Activated CD4-positive, alpha-beta memory T cell treated with anti-CD3 and anti-CD28 coated beads for 36 hours (primary cell): ENCODE measurements at regions not wholly inside any gene's neighbourhood (a gene's known extent, or its start where the extent isn't known, plus 50 kb on each side); places are given as distances from the start of the nearest gene placed in this dataset.

Experiments
- CTCF ChIA-PET: fragments of 350-600 bp; sonication (Branson Sonifier 250); formaldehyde crosslinking; loops from one replicate; lab custom pipeline; 2021; ENCODE audit warnings: antibody characterized with exemption, inconsistent platforms; lab: Charles Lee
- POLR2A ChIA-PET: fragments of 350-600 bp; sonication (Branson Sonifier 250); formaldehyde crosslinking; loops from one replicate; lab custom pipeline; 2021; ENCODE audit warnings: antibody characterized with exemption; lab: Charles Lee
- DNase-seq: peaks from one replicate; pipeline ENCODE4 v3.0.0-alpha.2; 2020
- H3K27ac Mint-ChIP-seq: one replicate; pipeline ENCODE4 v1.8.0; 2021; ENCODE audit warnings: mixed read lengths
- H3K27me3 Mint-ChIP-seq: one replicate; pipeline ENCODE4 v1.8.0; 2021; ENCODE audit warnings: mixed read lengths
- H3K36me3 Mint-ChIP-seq: one replicate; pipeline ENCODE4 v1.8.0; 2021; ENCODE audit warnings: mixed read lengths
- H3K4me1 Mint-ChIP-seq: one replicate; pipeline ENCODE4 v1.8.0; 2021; ENCODE audit warnings: low read depth, mixed read lengths
- H3K4me3 Mint-ChIP-seq: one replicate; pipeline ENCODE4 v1.8.0; 2021; ENCODE audit warnings: mild to moderate bottlenecking, mixed read lengths
- H3K9me3 Mint-ChIP-seq: one replicate; pipeline ENCODE4 v1.8.0; 2021; ENCODE audit warnings: mixed read lengths
- intact Hi-C: fragments of 100-400 bp; cut with micrococcal nuclease; formaldehyde crosslinking; loops from one replicate; pipeline ENCODE4 v1.15.1; 2023

- Mint-ChIP-seq H3K27me3 (no peaks in the 10 kb centered on the region), H3K27ac (no peak overlapping the region)
- CTCF ChIA-PET = no interaction called here
Observed at GRCh38 chr17:72527789-72528188, 407.0 kb downstream of the SOX9 start.

GRCh38 chr17:72528683-72529082, 407.9 kb downstream of the SOX9 start:
- H3K27me3 Mint-ChIP-seq = no peaks in the 10 kb centered on the region
- CTCF ChIA-PET = no interaction called here
- H3K4me3 Mint-ChIP-seq = no peak overlapping the region
- intact Hi-C loops = no loop called here
- no peak for DNase-seq
- H3K9me3 Mint-ChIP-seq = no peaks in the 10 kb centered on the region
- POLR2A ChIA-PET = no interaction called here
- H3K27ac Mint-ChIP-seq = no peak overlapping the region
- H3K4me1 Mint-ChIP-seq = no peaks in the 10 kb centered on the region
- H3K36me3 Mint-ChIP-seq = no peaks in the 10 kb centered on the region

More at GRCh38 chr17:72527789-72528188, 407.0 kb downstream of the SOX9 start:
- no peak for DNase-seq
- Mint-ChIP-seq H3K4me1 (no peaks in the 10 kb centered on the region), H3K36me3 (no peaks in the 10 kb centered on the region), H3K4me3 (no peak overlapping the region), H3K9me3 (no peaks in the 10 kb centered on the region)
- intact Hi-C loops = no loop called here
- POLR2A ChIA-PET = no interaction called here

- no peaks in the 10 kb centered on the region for H3K36me3 Mint-ChIP-seq
- ChIA-PET POLR2A (no interaction called here), CTCF (no interaction called here)
- intact Hi-C loops = no loop called here
- H3K9me3 Mint-ChIP-seq = peaks cover 3% of the 10 kb centered on the region
- DNase-seq = no peak
- H3K4me1 Mint-ChIP-seq = no peaks in the 10 kb centered on the region
- no peak overlapping the region for H3K4me3 Mint-ChIP-seq
- no peak overlapping the region for H3K27ac Mint-ChIP-seq
- H3K27me3 Mint-ChIP-seq = no peaks in the 10 kb centered on the region
Observed at GRCh38 chr17:72529386-72529785, 408.6 kb downstream of the SOX9 start.

- peaks cover 7% of the 10 kb centered on the region for H3K9me3 Mint-ChIP-seq
- CTCF ChIA-PET = no interaction called here
- POLR2A ChIA-PET = no interaction called here
- no peak for DNase-seq
- no peaks in the 10 kb centered on the region for H3K4me1 Mint-ChIP-seq
- no peak overlapping the region for H3K27ac Mint-ChIP-seq
- H3K4me3 Mint-ChIP-seq = no peak overlapping the region
- no peaks in the 10 kb centered on the region for H3K36me3 Mint-ChIP-seq
- intact Hi-C loops = no loop called here
- no peaks in the 10 kb centered on the region for H3K27me3 Mint-ChIP-seq
Observed at GRCh38 chr17:72530454-72530853, 409.6 kb downstream of the SOX9 start.

GRCh38 chr17:72531729-72532128, 410.9 kb downstream of the SOX9 start:
- intact Hi-C loops = no loop called here
- H3K27me3 Mint-ChIP-seq = no peaks in the 10 kb centered on the region
- H3K9me3 Mint-ChIP-seq = peaks cover 7% of the 10 kb centered on the region
- no peak overlapping the region for H3K4me3 Mint-ChIP-seq
- H3K27ac Mint-ChIP-seq = no peak overlapping the region
- ChIA-PET CTCF (no interaction called here), POLR2A (no interaction called here)
- no peaks in the 10 kb centered on the region for H3K36me3 Mint-ChIP-seq
- no peak for DNase-seq
- no peaks in the 10 kb centered on the region for H3K4me1 Mint-ChIP-seq

- Mint-ChIP-seq H3K36me3 (no peaks in the 10 kb centered on the region), H3K4me1 (no peaks in the 10 kb centered on the region), H3K27me3 (peaks cover under 1% of the 10 kb centered on the region), H3K27ac (no peak overlapping the region), H3K9me3 (peaks cover 7% of the 10 kb centered on the region), H3K4me3 (no peak overlapping the region)
- no peak for DNase-seq
- POLR2A ChIA-PET = no interaction called here
- CTCF ChIA-PET = no interaction called here
- intact Hi-C loops = no loop called here
Observed at GRCh38 chr17:72534265-72534664, 413.4 kb downstream of the SOX9 start.

- Mint-ChIP-seq H3K27me3 (peaks cover 3% of the 10 kb centered on the region), H3K9me3 (peaks cover 7% of the 10 kb centered on the region), H3K27ac (no peak overlapping the region), H3K36me3 (no peaks in the 10 kb centered on the region), H3K4me1 (no peaks in the 10 kb centered on the region), H3K4me3 (no peak overlapping the region)
- POLR2A ChIA-PET = no interaction called here
- CTCF ChIA-PET = interaction anchor here (2.1 kb wide), 1 partner anchor 22 kb away, joined by 5 read pairs; no protein-coding TSS in a partner anchor
- intact Hi-C loops = no loop called here
- no peak for DNase-seq
Observed at GRCh38 chr17:72534776-72535175, 414.0 kb downstream of the SOX9 start.

- ChIA-PET POLR2A (no interaction called here), CTCF (interaction anchor here (2.1 kb wide), 1 partner anchor 22 kb away, joined by 5 read pairs; no protein-coding TSS in a partner anchor)
- Mint-ChIP-seq H3K27ac (no peak overlapping the region), H3K4me3 (no peak overlapping the region), H3K9me3 (peaks cover 7% of the 10 kb centered on the region), H3K4me1 (peaks cover 2% of the 10 kb centered on the region), H3K27me3 (peaks cover 5% of the 10 kb centered on the region), H3K36me3 (no peaks in the 10 kb centered on the region)
- intact Hi-C loops = no loop called here
- no peak for DNase-seq
Observed at GRCh38 chr17:72535346-72535745, 414.5 kb downstream of the SOX9 start.

- peaks cover 6% of the 10 kb centered on the region for H3K27me3 Mint-ChIP-seq
- DNase-seq = no peak
- POLR2A ChIA-PET = no interaction called here
- intact Hi-C loops = no loop called here
- no peak overlapping the region for H3K27ac Mint-ChIP-seq
- H3K9me3 Mint-ChIP-seq = peaks cover 7% of the 10 kb centered on the region
- peaks cover 2% of the 10 kb centered on the region for H3K4me1 Mint-ChIP-seq
- no peak overlapping the region for H3K4me3 Mint-ChIP-seq
- CTCF ChIA-PET = interaction anchor here (2.1 kb wide), 1 partner anchor 21 kb away, joined by 5 read pairs; no protein-coding TSS in a partner anchor
- no peaks in the 10 kb centered on the region for H3K36me3 Mint-ChIP-seq
Observed at GRCh38 chr17:72535779-72536178, 415.0 kb downstream of the SOX9 start.

GRCh38 chr17:72536788-72537187, 416.0 kb downstream of the SOX9 start:
- Mint-ChIP-seq H3K36me3 (no peaks in the 10 kb centered on the region), H3K27ac (no peak overlapping the region), H3K9me3 (peaks cover 9% of the 10 kb centered on the region), H3K4me3 (no peak overlapping the region), H3K4me1 (peaks cover 2% of the 10 kb centered on the region), H3K27me3 (peaks cover 12% of the 10 kb centered on the region)
- ChIA-PET CTCF (interaction anchor here (2.1 kb wide), 1 partner anchor 20 kb away, joined by 5 read pairs; no protein-coding TSS in a partner anchor), POLR2A (no interaction called here)
- DNase-seq = no peak
- intact Hi-C loops = no loop called here

- peaks cover 2% of the 10 kb centered on the region for H3K4me1 Mint-ChIP-seq
- H3K9me3 Mint-ChIP-seq = peaks cover 9% of the 10 kb centered on the region
- POLR2A ChIA-PET = no interaction called here
- no peak overlapping the region for H3K27ac Mint-ChIP-seq
- no peak overlapping the region for H3K4me3 Mint-ChIP-seq
- intact Hi-C loops = no loop called here
- no peak for DNase-seq
- no peaks in the 10 kb centered on the region for H3K36me3 Mint-ChIP-seq
- H3K27me3 Mint-ChIP-seq = peaks cover 19% of the 10 kb centered on the region
- CTCF ChIA-PET = interaction anchor here (0.6 to 1.5 kb wide), 4 partner anchors 12 to 1966 kb away, joined by 3 to 4 read pairs (median 4); no protein-coding TSS in a partner anchor
Observed at GRCh38 chr17:72538443-72538842, 417.6 kb downstream of the SOX9 start.

GRCh38 chr17:72538901-72539352, 418.1 kb downstream of the SOX9 start:
- DNase-seq = no peak
- intact Hi-C loops = no loop called here
- Mint-ChIP-seq H3K4me3 (no peak overlapping the region), H3K4me1 (peaks cover 2% of the 10 kb centered on the region), H3K27me3 (peaks cover 21% of the 10 kb centered on the region), H3K9me3 (peaks cover 9% of the 10 kb centered on the region), H3K27ac (no peak overlapping the region), H3K36me3 (no peaks in the 10 kb centered on the region)
- ChIA-PET POLR2A (no interaction called here), CTCF (interaction anchor here (0.6 to 1.9 kb wide), 6 partner anchors 19 to 1771 kb away, joined by 3 to 15 read pairs (median 4); no protein-coding TSS in a partner anchor)
